COLO829 (cell line): ENCODE measurements at regions not wholly inside any gene's neighbourhood (a gene's known extent, or its start where the extent isn't known, plus 50 kb on each side); places are given as distances from the start of the nearest gene placed in this dataset.
A peak's percentile ranks its signal among the peaks of the same experiment; 100 is the strongest.

ENCODE experiments used
- DNase-seq: peaks from one replicate; pipeline ENCODE4 v3.0.0; 2012; ENCODE audit warnings: low spot score

DNA sequence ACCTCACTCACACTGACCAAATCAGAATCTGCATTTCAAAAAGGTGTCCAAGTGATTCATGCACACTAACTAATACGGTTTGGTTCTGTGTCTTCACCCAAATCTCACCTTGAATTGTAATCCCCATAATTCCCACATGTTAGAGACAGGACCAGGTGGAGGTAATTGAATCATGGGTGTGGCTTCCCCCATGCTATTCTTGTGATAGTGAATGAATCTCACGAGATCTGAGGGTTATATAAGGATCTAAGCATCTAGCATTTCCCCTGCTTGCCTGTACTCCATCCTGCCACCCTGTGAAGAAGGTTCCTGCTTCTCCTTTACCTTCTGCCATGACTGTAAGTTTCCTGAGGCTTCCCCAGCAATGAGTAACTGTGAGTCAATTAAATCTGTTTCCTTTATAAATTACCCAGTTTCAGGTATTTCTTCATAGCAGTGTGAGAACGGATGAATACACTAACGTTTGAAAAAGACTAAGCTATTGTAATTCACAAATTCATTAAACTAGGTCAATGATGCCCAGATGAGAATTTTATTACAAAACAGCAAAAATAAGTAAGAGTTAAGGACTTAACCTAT is 759.1 kb downstream of the GALC start:
- DNase-seq: no peak

DNA sequence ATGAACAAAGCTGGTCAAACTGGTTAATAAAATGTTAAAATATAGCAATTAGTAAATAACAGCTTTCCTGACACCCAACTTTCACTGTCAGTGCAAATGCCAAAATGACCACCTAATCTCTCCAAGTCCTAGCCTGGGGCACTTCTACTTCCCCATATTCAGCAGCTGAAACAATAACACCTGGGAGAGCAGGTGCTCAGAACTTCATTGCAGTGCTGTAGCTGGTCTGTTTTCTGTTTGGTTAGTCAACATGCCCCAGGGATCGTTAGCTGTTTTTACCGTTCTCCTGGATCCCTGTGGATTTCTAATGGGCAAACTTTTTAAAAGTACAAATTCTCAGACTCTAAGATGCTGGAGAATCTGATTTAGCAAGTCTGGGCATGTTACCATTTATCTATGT is 759.7 kb downstream of the GALC start:
- DNase-seq: no peak

DNA sequence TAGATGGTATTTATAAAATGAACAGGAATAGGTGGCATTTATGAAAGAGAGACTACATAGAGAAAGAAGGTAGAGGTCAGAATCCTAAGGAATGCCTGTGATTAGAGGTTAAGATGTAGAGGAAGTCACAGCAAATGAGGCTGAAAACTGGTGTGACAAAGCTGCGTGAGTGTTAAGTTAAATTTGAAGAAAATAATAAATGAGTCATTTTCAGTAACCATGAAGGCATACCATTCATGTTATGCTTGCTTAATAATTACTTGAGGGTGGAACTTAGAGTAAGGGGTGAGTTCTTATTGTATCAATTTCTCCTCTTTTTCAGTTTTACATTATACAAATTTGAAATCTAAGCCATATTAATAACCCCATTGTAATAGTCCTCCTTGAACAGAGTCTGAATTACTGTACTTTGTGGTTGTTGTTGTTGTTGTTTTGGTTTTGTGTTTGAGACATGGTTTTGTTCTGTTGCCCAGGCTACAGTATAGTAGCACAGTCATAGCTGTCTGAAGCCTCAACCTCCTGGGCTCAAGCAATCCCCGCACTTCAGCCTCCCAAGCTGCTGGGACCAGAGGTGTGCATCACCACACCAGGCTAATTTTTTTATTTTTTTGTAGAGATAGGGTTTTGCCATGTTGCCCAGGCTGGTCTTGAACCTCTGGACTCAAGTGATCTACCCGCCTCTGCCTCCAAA is 761.5 kb downstream of the GALC start:
- no peak for DNase-seq

DNA sequence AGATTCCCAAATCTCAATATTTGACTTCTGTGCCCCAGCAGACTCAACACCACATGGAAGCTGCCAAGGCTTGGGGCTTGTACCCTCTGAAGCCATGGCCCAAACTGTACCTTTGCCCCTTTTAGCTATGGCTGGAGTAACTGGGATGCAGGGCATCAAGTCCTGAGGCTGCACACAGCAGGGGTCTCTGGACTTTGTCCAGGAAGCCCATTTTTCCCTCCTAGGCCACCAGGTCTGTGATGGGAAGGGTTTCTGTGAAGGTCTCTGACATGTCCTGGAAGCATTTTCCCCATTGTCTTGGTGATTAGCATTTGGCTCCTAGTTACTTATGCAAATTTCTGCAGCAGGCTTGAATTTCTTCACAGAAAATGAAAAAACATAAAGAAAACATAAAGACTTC is 762.3 kb downstream of the GALC start:
- DNase-seq: no peak

DNA sequence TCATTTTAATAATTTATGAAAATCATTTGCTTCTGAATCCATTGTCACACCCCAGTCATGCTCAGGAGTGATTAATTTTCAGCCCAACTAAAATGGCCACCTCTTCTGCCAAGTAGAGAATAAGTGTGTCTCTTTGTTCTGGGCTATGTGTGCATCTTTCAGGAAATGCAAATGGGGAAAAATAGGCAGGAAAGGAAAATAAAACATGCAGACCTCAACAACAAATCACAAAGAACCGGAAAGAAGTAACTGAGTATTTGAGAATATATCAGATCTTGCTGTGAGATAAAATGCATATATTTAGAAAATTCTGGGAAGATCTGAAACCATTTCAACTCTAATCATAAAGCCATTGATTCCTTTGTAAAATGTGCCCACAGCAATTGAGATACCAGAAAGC is 763.9 kb downstream of the GALC start:
- no peak for DNase-seq

DNA sequence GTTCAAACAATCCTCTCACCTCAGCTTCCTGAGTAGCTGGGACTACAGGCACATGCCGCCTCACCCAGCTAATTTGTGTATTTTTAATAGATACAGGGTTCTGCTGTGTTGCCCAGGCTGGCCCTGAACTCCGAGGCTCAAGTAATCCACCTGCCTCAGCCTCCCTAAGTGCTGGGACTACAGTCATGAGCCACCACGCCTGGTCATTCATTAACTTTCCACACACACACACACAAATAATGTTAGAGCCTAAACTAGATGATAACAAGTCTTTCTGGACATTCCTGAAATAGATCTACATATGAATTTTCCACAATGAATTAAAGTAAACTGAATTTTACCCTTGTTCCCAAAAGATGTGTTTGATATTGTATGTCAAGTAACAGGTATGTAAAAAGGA is 776.0 kb downstream of the GALC start:
- DNase-seq: no peak

DNA sequence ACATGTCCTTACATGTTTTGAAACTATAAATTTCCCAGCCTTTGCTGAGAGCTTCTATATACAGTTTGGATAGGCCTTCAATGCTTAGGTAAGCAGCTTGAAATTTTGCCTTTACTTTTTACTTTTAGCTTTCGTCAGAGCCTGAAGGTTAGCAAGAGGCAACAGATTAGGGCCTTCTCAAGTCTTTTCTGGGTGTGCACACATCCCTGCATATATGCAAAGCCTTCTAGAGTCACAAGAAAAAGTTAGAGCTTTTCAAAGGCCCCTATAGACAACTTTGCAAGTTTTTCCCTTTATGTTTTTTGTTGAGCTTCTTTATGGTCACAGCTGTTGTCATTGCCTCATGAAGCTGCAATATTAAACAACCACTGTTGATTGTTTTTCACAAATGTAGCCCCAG is 778.4 kb downstream of the GALC start:
- no peak for DNase-seq

DNA sequence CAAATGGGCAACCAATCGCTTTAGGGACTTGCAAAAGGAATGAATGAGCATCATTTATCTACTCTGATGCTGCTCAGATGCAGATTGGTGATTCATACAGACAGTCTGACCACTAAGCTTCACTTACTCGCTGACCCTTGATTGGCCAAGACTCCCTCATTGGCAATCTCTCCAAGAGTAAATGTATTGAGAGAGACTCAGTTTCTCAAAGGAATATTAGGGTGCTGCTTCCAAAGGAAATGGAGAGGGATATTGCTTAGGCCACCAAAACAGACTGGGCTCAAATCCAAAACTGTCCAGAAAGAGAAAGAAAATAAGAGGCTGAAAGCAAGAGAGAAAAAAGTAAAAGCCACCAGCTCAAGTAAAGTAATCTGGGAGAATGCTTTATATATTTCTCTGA is 785.2 kb downstream of the GALC start:
- peak; percentile 6 for DNase-seq

DNA sequence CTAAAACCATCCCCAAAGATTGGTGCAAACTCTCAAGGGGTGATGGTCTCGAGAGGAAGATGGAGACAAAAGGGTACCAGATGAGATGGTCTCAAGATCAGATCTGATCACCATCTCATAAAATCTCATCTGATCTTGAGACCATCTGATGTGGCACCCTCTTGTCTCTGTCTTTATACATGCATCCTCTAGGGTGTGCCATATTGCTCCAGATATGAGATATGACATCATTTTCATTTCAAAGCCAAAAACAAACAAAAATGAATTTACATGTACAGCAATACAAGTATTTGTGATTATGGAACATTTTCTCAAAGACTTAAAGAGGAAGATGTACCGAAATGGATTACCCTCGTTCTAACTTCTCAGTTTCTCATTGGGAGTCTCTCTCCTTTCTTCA is 787.2 kb downstream of the GALC start:
- DNase-seq: no peak

DNA sequence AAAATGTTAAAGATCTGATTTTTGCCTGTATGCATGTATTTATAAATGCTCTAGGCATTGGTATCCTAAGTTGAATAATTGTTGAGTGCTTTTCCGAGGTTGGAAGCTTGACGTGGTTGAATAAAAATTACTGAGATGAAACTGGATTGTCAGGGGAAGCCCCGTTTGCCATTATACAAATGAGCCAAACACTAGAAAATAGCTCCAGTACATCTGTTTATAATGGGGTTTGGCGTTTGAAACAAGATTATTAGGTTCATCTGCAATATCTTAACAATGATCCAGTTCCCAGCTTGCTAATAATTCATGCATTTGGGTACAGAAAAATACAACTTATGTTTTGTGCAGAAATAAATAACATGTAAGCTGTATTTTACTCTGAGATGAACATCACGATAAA is 789.6 kb downstream of the GALC start:
- DNase-seq: no peak

DNA sequence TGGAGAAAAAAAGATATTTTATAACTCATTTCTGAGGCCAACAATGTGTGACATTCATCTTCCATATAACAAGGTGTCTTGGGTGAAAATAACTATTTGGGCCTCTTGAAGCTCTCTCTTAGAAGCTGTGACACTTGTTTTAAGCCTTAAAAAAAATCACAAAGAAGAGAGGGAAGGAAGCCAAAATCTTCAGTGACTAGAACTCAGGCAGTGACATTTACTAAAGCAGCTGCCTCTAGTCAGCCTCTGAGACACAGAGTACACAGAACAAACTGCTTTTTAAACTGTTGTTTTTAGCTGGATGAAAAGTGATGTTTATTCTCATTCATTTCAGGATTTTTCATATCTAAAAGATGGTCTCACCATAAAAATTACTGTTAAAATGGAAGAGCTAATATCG is 793.6 kb downstream of the GALC start:
- DNase-seq: no peak

DNA sequence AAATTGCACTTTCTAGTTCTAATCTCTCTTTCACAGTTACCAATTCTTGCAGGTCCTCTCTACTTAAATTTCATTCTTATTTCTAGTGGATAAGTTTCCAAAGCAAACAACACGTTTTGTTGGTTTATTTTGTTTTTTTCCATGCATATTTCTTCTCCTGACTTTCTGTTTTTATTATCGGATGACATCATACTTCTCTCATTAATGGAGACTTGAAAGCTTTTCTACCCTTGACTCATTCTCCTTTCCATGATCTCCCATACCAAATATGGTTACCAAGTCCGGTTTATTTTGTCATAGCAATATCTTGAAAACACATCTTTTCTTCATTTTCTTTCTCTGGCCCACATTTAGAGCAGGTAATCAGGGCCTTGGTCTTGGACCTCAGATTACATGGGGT is 796.5 kb downstream of the GALC start:
- DNase-seq: no peak

DNA sequence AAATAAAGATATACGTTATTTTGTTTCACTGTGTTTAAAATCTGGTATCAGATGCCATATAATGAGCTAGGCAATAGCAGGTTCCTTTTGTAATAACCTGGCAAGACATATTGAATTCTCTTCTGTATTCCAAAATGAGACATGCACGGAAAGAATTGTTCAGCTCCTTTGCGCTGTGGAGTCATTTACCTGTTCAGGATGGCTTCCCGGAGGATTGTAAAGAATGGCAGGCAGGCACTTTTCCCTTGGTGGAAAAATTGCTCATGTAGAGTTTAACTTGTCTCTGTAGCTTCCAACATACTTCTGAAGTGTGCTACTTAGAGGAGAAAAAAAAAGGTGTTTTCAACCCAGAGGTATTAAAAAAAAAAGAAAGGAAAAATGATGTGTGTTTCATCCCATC is 805.2 kb downstream of the GALC start:
- DNase-seq: no peak

DNA sequence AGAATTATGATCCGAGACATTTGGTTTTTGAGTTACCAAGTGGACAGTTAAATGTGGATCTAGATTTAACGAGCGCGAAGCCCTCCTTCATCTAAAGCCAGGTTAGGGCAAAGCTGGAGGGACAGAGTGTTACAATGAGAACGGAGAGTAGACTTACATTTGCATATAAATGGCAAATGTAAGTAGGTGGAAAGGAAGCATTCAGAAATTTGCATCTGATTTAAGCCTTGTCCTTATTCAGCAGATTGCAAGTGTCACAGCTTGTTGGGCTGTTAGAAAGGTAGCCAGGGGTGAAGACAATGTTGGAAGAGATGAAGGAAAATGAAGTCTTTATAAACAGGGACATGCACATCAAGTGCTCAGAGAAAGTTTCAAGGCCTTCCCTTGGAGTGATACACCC is 806.2 kb downstream of the GALC start:
- DNase-seq: no peak

DNA sequence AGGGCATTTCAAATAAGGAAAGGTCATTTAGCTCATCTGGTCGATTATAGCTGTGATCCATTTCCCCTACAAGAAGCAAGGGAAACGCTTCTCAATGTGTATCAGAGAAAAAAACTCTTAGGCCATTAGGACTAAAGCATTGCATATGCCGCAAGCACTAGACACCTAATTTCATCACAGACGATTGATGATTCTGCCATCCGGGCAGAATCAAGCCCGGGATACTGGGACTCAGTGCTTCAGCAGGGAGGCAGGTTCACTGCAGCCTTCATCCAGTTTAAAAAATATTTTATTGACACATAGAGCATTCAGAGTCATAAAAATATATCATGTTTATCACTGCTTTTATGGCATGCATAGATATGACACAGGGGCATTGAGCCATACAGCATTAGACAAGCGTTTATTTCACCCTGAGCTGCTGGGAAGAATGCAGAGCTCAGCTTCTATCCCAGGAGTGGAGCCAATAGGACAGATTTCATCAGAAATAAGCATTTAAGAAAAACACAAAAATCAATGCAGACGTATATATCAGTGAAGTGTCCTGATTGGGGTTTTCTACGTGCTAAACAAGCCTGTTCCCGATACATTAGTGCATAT is 806.9 kb downstream of the GALC start:
- no peak for DNase-seq

DNA sequence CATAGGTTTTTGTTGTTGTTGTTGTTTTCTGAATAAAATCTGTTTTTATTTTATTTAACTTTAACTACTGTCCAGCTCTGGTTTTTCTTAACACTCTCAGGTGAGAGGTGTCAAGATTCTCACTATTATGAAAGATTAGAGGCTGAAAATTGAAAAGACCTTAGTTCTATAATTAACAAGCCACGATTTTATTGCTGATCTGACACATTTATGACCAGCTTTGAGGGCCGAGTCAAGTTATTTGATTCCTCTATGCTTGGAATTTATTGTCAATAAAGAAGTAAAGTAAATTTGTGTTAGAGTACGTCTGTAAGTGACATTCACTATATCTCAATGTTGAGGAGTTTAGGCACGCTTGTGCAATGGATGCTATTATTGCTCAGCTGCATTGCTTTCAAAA is 808.8 kb downstream of the GALC start:
- no peak for DNase-seq

DNA sequence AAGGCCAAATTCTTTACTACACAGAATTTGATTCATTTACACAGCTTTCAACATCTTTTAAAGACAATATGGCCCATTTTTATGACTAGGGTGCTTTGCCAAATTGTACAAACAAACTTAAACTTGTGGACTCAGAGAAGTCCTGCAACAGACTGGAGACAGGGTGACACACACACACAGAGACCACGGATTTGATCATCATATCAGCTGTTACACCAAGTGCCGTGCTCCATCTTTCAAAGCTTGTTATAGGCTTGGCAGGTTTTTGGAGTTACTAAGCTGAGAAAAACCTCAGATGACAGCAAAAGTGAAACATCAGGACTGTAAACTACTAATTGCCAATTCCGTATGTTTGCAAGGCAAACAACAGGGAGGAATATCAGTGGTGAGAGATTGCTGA is 811.7 kb downstream of the GALC start:
- DNase-seq: no peak

DNA sequence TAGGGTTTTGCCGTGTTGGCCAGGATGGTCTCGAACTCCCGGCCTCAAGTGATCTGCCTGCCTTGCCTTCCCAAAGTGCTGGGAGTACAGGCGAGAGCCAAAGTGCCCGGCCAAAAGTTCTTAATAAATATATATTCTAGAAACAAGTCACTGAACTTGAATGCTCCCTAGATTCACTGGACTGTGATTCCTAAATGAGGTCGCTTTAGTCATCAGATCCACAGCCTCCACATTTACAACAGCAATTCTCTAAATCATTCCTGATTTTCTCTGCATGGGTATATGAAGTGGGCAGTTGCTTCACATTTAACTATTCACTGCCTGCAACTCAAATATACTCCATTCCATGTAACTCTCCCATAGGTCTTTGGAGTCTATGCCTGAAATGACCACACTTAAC is 813.0 kb downstream of the GALC start:
- DNase-seq: no peak

DNA sequence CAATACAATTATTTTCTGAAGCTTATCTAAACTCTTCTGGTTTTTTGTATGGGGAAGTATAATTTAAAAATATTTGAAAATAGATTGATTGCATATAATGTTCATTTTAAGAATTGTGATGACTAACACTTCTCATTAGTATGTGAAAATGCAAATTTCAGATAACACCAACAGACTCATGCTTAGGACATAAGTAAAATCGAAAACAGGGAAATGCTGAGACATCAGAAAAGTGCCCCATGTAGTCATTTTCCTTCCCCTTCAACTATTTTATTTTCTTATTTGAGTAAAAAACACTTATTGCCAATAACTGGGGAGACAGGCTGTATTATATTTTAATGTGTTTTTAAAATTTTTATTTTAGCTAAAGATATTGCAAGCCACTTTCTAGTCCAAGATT is 814.7 kb downstream of the GALC start:
- no peak for DNase-seq

DNA sequence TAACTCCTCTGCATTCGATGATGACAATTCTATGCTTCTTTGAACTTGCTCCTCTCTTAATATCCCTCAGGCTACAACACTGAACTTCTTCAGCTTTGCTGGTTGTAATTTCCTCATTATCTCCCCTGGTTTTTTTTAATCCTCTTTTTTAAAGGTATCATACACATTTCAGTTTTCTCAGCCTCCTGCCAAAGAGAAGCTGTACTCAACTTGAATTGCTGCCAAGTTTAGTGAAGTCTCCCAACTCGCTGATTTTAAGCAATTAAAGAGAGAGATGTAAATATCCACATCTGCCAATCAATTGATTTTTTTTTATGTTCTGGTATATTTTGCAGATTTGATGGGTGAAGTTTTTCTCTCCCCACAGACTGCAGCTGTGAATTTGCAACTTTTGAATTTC is 817.8 kb downstream of the GALC start:
- no peak for DNase-seq

DNA sequence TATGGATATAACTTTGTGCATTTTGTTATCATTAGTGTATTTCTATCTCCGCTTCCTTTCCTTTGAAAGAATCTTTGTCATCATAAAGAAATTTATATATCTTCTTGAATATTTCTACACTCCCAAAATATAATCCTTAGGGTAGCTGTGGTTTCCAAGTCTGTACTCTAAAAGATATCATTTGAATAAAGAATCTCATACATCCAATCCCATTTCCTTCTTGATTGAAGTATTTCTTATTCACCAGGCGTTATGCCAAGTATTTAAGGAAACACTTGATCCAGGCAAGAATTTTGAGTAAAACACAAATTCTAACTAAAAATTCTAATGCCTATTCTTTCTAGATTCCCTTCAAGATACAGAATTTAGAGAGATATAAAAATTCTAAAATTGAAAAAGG is 821.8 kb downstream of the GALC start:
- DNase-seq: no peak

DNA sequence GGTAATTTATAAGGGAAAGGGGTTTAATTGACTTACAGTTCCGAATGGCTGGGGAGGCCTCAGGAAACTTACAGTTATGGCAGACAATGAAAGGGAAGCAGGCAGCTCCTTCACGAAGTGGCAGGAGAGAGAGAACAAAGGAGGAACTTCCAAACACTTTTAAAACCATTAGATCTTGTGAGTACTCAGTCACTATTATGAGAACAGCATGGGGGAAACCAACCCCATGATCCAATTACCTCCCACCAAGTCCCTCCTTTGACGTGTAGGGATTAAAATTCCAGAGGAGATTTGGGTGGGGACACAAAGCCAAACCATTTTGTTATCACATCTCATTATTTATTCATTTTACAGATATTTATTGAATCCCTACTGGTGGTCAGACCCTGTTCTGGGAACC is 822.8 kb downstream of the GALC start:
- no peak for DNase-seq

DNA sequence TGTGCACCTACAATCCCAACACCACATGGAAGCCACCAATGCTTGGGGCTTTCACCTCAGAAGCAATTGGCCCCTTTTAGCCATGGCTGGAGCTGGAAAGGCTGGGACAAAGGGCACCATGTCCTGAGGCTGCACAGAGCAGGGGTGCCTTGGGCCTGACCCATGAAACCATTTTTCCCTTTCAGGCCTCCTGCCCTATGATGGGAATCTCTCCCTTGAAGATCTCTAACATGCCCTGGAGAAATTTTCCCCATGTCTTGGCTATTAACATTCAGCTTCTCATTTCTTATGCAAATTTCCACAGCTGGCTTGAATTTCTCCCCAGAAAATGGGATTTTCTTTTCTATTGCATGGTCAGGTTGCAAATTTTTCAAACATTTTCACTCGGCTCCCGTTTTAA is 823.6 kb downstream of the GALC start:
- no peak for DNase-seq

DNA sequence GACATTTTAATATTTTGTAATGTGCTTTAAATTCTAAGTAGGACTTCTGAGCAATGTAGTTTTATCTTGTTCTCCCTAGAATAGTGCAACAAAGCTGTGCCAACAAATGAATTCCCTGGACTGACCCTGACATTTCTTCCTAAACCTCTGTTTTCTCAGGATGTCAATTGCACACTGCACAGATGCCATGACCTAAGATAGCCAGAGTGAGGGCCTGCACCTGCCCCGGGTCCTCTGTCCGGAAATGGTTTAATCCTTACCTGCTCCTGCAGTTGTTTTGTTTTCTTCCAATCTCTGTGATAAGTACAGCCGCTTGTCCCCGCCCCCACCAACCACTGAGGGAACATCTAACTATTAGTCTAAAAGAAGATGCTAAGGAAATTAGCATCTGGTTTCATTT is 831.5 kb downstream of the GALC start:
- DNase-seq: no peak
